ENCODE measurements at regions not wholly inside any gene's neighbourhood (a gene's known extent, or its start where the extent isn't known, plus 50 kb on each side); places are given as distances from the start of the nearest gene placed in this dataset.

- intact Hi-C loops (cut with micrococcal nuclease): no loop called here
- H3K9ac ChIP-seq (ENCODE audit: low read length): no peak overlapping the region
- H3K36me3 ChIP-seq (ENCODE audit: low read depth, low read length): no peaks in the 10 kb centered on the region
- H3K27me3 ChIP-seq (ENCODE audit: low read length): no peaks in the 10 kb centered on the region
- POLR2A ChIA-PET (ENCODE audit: unreplicated experiment): no interaction called here
- no peak overlapping the region for H2AFZ ChIP-seq (ENCODE audit: low read length)
- no peaks in the 10 kb centered on the region for H3K9me2 ChIP-seq (replicated peaks; ENCODE audit: low read length)
- no peaks in the 10 kb centered on the region for H3K9me3 ChIP-seq (ENCODE audit: low read length)
- no peaks in the 10 kb centered on the region for H3K4me1 ChIP-seq (ENCODE audit: insufficient read depth, low read length)
- ATAC-seq (no peak), DNase-seq (no peak)
- TF ChIP-seq CTCF (conservative IDR thresholded peaks at IDR 0.05; ENCODE audit: low read depth, low read length) (no peak), EZH2phosphoT487 (IDR thresholded peaks at IDR 0.05; ENCODE audit: borderline replicate concordance, low read length) (no peak), EZH2 (IDR thresholded peaks at IDR 0.05; ENCODE audit: low read length, unreplicated experiment) (no peak)
- H3K4me3 ChIP-seq (ENCODE audit: low read length): no peak overlapping the region
- BruUV-seq (replicated peaks): no TSS peak
- H3K27ac ChIP-seq (ENCODE audit: low read length): no peak overlapping the region
- H4K20me1 ChIP-seq (ENCODE audit: low read length): no peaks in the 10 kb centered on the region
- no peaks in the 10 kb centered on the region for H3F3A ChIP-seq (ENCODE audit: low read length, unreplicated experiment)
- no peaks in the 10 kb centered on the region for H3K79me2 ChIP-seq (ENCODE audit: low read length)
- no peak overlapping the region for H3K4me2 ChIP-seq (ENCODE audit: low read length)
- CTCF ChIA-PET: no interaction called here
Observed at GRCh38 chr2:57809230-57809629, 237.4 kb upstream of the VRK2 start.

DNA sequence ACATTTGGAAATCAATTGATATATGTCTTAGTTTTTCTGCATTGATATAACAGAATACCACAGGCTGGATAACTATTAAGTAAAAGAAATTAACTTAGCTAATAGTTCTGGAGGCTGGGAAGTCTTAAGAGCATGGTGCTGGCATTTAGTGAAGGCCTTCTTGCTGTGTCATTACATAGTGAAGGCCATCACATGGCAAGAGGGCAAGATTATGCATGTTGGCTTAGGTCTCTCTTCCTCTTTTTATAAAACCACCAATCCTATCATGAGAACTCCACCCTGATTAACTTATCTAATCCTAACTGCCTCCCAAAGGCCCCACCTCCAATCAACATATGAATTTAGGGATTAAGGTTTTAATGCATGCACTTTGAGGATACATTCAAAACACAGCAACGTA lies 225.5 kb upstream of the VRK2 start:
- Histone ChIP-seq H3K27me3 (ENCODE audit: low read length) (no peaks in the 10 kb centered on the region), H3K9ac (ENCODE audit: low read length) (no peak overlapping the region), H3K9me3 (ENCODE audit: low read length) (peaks cover 6% of the 10 kb centered on the region; the same call in 1 of the 2 replicates), H3F3A (ENCODE audit: low read length, unreplicated experiment) (no peaks in the 10 kb centered on the region), H3K79me2 (ENCODE audit: low read length) (no peaks in the 10 kb centered on the region), H3K4me2 (ENCODE audit: low read length) (no peak overlapping the region), H3K4me1 (ENCODE audit: insufficient read depth, low read length) (no peaks in the 10 kb centered on the region), H3K27ac (ENCODE audit: low read length) (no peak overlapping the region), H3K36me3 (ENCODE audit: low read depth, low read length) (no peaks in the 10 kb centered on the region), H3K4me3 (ENCODE audit: low read length) (no peak overlapping the region), H2AFZ (ENCODE audit: low read length) (no peak overlapping the region), H4K20me1 (ENCODE audit: low read length) (no peaks in the 10 kb centered on the region), H3K9me2 (replicated peaks; ENCODE audit: low read length) (no peaks in the 10 kb centered on the region)
- no peak for ATAC-seq
- no TSS peak for BruUV-seq (replicated peaks)
- POLR2A ChIA-PET (ENCODE audit: unreplicated experiment): no interaction called here
- intact Hi-C loops (cut with micrococcal nuclease): no loop called here
- TF ChIP-seq CTCF (conservative IDR thresholded peaks at IDR 0.05; ENCODE audit: low read depth, low read length) (no peak), EZH2 (IDR thresholded peaks at IDR 0.05; ENCODE audit: low read length, unreplicated experiment) (no peak), EZH2phosphoT487 (IDR thresholded peaks at IDR 0.05; ENCODE audit: borderline replicate concordance, low read length) (no peak)
- DNase-seq: no peak
- CTCF ChIA-PET: no interaction called here

DNA sequence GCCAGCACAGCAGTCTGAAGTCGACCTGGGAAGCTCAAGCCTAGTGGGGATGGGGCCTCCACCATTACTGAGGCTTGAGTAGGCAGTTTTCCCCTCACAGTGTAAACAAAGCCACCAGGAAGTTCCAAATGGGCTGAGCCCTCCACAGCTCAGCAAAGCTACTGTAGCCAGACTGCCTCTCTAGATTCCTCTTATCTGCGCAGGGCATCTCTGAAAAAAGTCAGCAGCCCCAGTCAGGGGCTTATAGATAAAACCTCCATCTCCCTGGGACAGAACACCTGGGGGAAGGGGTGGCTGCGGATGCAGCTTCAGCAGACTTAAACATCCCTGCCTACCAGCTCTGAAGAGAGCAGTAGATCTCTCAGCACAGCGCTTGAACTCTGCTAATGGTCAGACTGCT lies 218.4 kb upstream of the VRK2 start:
- no peaks in the 10 kb centered on the region for H3K4me1 ChIP-seq (ENCODE audit: insufficient read depth, low read length)
- no peaks in the 10 kb centered on the region for H3K79me2 ChIP-seq (ENCODE audit: low read length)
- H4K20me1 ChIP-seq (ENCODE audit: low read length): no peaks in the 10 kb centered on the region
- BruUV-seq (replicated peaks): no TSS peak
- no peaks in the 10 kb centered on the region for H3K9me2 ChIP-seq (replicated peaks; ENCODE audit: low read length)
- H3K4me2 ChIP-seq (ENCODE audit: low read length): no peak overlapping the region
- DNase-seq: no peak
- H2AFZ ChIP-seq (ENCODE audit: low read length): no peak overlapping the region
- TF ChIP-seq EZH2phosphoT487 (IDR thresholded peaks at IDR 0.05; ENCODE audit: borderline replicate concordance, low read length): no peak
- TF ChIP-seq EZH2 (IDR thresholded peaks at IDR 0.05; ENCODE audit: low read length, unreplicated experiment): no peak
- TF ChIP-seq CTCF (conservative IDR thresholded peaks at IDR 0.05; ENCODE audit: low read depth, low read length): no peak
- H3K27ac ChIP-seq (ENCODE audit: low read length): no peak overlapping the region
- ChIA-PET CTCF (no interaction called here), POLR2A (ENCODE audit: unreplicated experiment) (no interaction called here)
- H3K27me3 ChIP-seq (ENCODE audit: low read length): no peaks in the 10 kb centered on the region
- no peak overlapping the region for H3K9ac ChIP-seq (ENCODE audit: low read length)
- intact Hi-C loops (cut with micrococcal nuclease): no loop called here
- H3F3A ChIP-seq (ENCODE audit: low read length, unreplicated experiment): no peaks in the 10 kb centered on the region
- no peaks in the 10 kb centered on the region; the same call in 1 of the 2 replicates for H3K9me3 ChIP-seq (ENCODE audit: low read length)
- H3K36me3 ChIP-seq (ENCODE audit: low read depth, low read length): 0 out of 2 replicates have a peak, but pooled peaks cover 5% of the 10 kb centered on the region
- no peak for ATAC-seq
- H3K4me3 ChIP-seq (ENCODE audit: low read length): no peak overlapping the region
